Left lung (tissue), 4 donors: ENCODE measurements at regions not wholly inside any gene's neighbourhood (a gene's known extent, or its start where the extent isn't known, plus 50 kb on each side); places are given as distances from the start of the nearest gene placed in this dataset.

ENCODE experiments used
- ATAC-seq: fragments of 200-7000 bp; cut with Tn5 transposase; one replicate; pipeline ENCODE4 v1.9.1; 2020; ENCODE audit warnings: moderate library complexity
- DNase-seq, 4 donors: peaks; one replicate each; pipeline ENCODE4 v3.0.0-alpha.2; 2013 to 2020
- H3K27ac ChIP-seq, 2 donors: fragments of 200-600 bp; sonication (generic) in 1 of 2; one replicate each; pipeline versions ENCODE4 v1.5.0 to v1.8.0; 2020 to 2021
- H3K27me3 ChIP-seq, 2 donors: fragments of 200-600 bp; sonication (generic) in 1 of 2; one replicate each; pipeline versions ENCODE4 v1.5.0 to v1.8.0; 2020 to 2021
- H3K36me3 ChIP-seq, 2 donors: fragments of 200-600 bp; sonication (generic) in 1 of 2; one replicate each; pipeline versions ENCODE4 v1.5.0 to v1.8.0; 2020 to 2021
- H3K4me1 ChIP-seq, 2 donors: fragments of 200-600 bp; one replicate each; pipeline ENCODE4 v1.8.0; 2021
- H3K4me3 ChIP-seq, 2 donors: fragments of 200-600 bp; sonication (generic) in 1 of 2; one replicate each; pipeline versions ENCODE4 v1.5.0 to v1.8.0; 2020 to 2021; ENCODE audit warnings: mild to moderate bottlenecking in 1 of 2
- H3K9me3 ChIP-seq, 2 donors: fragments of 200-600 bp; sonication (generic) in 1 of 2; one replicate each; pipeline versions ENCODE4 v1.5.0 to v1.8.0; 2020 to 2021
- intact Hi-C, 2 donors: fragments of 100-400 bp; cut with DNase I; formaldehyde crosslinking; loops; one replicate each; pipeline versions ENCODE4 v1.11.2 to v1.14.2; 2022
- TF ChIP-seq, protein P1 (sequence below), 2 donors: fragments of 200-600 bp; sonication (generic) in 1 of 2; IDR thresholded peaks; one replicate each; pipeline versions ENCODE4 v1.5.0 to v1.8.0; 2021; ENCODE audit warnings: antibody characterized with exemption in 2 of 2
- donor health status: DM: no; HTN: yes; CAD: no.
- donor health status: DM: no; HTN: no; CAD: no.

DNA sequence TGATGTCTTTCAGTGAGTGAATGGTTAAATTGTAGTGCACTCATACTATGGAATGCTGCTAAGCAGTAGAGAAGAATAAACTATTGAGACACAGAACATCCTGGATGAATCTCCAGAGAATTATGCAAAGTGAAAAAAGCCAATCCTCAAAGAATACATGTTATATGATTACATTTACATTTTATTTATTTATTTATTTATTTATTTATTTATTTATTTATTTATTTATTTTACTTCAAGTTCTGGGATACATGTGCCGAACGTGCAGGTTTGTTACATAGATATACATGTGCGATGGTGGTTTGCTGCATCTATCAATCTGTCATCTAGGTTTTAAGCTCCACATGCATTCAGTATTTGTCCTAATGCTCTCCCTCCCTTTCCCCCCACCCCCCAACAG, 175.8 kb upstream of the VGLL2 start:
- no peaks in the 10 kb centered on the region for H3K4me1 ChIP-seq
- intact Hi-C loops = no loop called here
- TF ChIP-seq, protein P1, sequence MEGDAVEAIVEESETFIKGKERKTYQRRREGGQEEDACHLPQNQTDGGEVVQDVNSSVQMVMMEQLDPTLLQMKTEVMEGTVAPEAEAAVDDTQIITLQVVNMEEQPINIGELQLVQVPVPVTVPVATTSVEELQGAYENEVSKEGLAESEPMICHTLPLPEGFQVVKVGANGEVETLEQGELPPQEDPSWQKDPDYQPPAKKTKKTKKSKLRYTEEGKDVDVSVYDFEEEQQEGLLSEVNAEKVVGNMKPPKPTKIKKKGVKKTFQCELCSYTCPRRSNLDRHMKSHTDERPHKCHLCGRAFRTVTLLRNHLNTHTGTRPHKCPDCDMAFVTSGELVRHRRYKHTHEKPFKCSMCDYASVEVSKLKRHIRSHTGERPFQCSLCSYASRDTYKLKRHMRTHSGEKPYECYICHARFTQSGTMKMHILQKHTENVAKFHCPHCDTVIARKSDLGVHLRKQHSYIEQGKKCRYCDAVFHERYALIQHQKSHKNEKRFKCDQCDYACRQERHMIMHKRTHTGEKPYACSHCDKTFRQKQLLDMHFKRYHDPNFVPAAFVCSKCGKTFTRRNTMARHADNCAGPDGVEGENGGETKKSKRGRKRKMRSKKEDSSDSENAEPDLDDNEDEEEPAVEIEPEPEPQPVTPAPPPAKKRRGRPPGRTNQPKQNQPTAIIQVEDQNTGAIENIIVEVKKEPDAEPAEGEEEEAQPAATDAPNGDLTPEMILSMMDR (IDR thresholded peaks at IDR 0.05) = no peak
- peaks cover 0 to 11% of the 10 kb centered on the region in 2 donors for H3K9me3 ChIP-seq
- H3K4me3 ChIP-seq = no peak overlapping the region
- no peak for DNase-seq
- ATAC-seq = no peak
- no peaks in the 10 kb centered on the region for H3K36me3 ChIP-seq
- no peaks in the 10 kb centered on the region for H3K27me3 ChIP-seq
- H3K27ac ChIP-seq = no peak overlapping the region

DNA sequence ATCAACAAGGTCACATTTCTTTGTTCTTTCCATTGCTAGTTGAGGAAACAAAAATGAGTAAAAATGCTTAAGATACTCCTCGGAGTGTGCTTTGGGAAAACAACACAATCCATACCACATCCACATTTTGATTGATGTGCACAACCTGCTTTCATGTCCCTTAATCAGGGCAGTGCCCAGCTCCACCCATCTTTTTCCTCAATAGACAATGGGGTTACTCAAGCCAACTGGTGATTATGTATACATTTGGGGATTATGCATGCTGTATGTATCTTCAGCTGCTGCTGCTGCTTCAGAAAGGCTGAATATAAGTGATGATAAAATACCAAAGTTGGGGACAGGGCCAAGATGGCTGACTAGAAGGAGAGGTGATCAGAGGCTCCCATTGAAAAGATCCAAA, 155.2 kb upstream of the VGLL2 start:
- H3K36me3 ChIP-seq = no peaks in the 10 kb centered on the region
- no peaks in the 10 kb centered on the region for H3K27me3 ChIP-seq
- TF ChIP-seq, protein P1 (IDR thresholded peaks at IDR 0.05) = no peak
- H3K27ac ChIP-seq = no peak overlapping the region
- no peak overlapping the region for H3K4me3 ChIP-seq
- ATAC-seq (no peak), DNase-seq (no peak)
- no peaks in the 10 kb centered on the region for H3K4me1 ChIP-seq
- peaks cover 0 to 10% of the 10 kb centered on the region in 2 donors for H3K9me3 ChIP-seq
- intact Hi-C loops = no loop called here

DNA sequence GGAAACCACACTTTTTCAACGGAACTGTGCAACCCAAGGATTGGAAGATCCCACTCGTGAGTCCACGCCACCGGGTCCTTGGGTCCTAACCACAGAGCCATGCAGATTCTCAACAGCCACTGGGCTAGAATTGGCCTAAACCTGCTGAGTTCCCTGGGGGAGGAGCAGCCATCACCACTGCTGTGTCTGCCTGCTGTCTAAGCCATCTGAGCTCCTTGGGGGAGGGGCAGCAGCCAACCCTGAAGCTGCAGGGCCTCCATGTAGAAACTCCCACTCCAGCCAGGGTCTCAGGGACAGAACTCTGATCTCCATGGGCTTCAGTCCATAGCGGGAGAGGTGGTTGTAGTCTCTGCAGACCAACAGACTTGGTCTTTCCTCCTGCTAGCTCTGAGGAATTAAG, 154.6 kb upstream of the VGLL2 start:
- H3K27me3 ChIP-seq = no peaks in the 10 kb centered on the region
- intact Hi-C loops = no loop called here
- H3K9me3 ChIP-seq = peaks cover 0 to 10% of the 10 kb centered on the region in 2 donors

DNA sequence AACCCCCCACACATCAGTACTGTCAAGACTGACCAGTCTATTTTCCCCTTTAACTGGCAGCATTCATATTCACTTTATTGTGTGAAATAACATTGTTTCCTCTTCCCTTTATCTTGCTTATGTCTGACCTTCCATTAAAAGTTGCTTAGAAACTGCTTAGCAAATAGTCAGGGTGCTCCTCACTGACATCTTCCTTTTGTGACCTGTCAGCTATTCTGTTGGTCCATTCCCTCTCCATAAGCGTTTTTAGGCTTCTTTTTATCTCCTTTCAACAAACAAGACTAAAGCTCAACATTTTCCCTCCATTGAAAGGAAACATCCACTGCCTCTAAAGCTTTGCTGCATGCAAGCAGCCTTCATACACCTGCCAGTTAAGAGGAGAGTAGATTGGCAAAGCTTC, 147.7 kb upstream of the VGLL2 start:
- Histone ChIP-seq H3K27me3 (no peaks in the 10 kb centered on the region), H3K4me1 (no peaks in the 10 kb centered on the region), H3K9me3 (peaks cover 0 to 4% of the 10 kb centered on the region in 2 donors), H3K36me3 (no peaks in the 10 kb centered on the region), H3K4me3 (no peak overlapping the region), H3K27ac (no peak overlapping the region)
- intact Hi-C loops = no loop called here
- no peak for ATAC-seq
- TF ChIP-seq, protein P1 (IDR thresholded peaks at IDR 0.05) = no peak
- DNase-seq = no peak

More for the DNA sequence above, 154.6 kb upstream of the VGLL2 start:
- Histone ChIP-seq H3K27ac (no peak overlapping the region), H3K4me1 (no peaks in the 10 kb centered on the region), H3K4me3 (no peak overlapping the region), H3K36me3 (no peaks in the 10 kb centered on the region)
- DNase-seq (no peak), ATAC-seq (no peak)
- TF ChIP-seq, protein P1 (IDR thresholded peaks at IDR 0.05) = no peak

DNA sequence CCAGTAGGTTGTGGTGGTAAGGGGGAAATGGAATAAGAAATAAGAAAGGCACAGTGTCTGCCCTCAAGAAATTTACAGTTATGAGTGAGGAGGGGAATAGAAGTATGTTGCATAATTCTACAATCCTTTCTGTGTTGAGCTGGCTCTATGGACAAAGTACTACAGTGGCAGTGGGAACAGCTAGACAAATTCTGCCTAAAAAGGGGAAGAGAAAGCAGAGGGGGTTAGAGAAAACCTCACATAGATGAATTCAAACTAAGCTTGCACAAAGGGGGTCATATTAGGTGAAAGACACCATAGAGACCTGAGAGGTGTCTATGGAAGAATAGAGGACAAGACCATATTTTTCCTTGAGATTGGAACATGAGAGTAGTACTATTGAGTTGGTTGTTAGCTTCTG, 146.9 kb upstream of the VGLL2 start:
- intact Hi-C loops = no loop called here
- Histone ChIP-seq H3K27me3 (no peaks in the 10 kb centered on the region), H3K27ac (no peak overlapping the region), H3K4me3 (no peak overlapping the region), H3K4me1 (no peaks in the 10 kb centered on the region), H3K9me3 (peaks cover 0 to 6% of the 10 kb centered on the region in 2 donors), H3K36me3 (no peaks in the 10 kb centered on the region)
- TF ChIP-seq, protein P1 (IDR thresholded peaks at IDR 0.05) = no peak
- ATAC-seq (no peak), DNase-seq (no peak)
